Lung (tissue), 11 donors: ENCODE measurements at regions not wholly inside any gene's neighbourhood (a gene's known extent, or its start where the extent isn't known, plus 50 kb on each side); places are given as distances from the start of the nearest gene placed in this dataset.
A peak's percentile ranks its signal among the peaks of the same experiment; 100 is the strongest.
"Not testable (repeated sequence)": the region's sequence is repeated elsewhere in the genome, so short reads cannot be mapped to it uniquely, and the experiment has no call there.

ENCODE experiments used
- ATAC-seq: fragments of 200-7000 bp; cut with Tn5 transposase; one replicate; pipeline ENCODE4 v1.9.1; 2020; ENCODE audit warnings: moderate number of reproducible peaks; ENCODE audit not compliant: insufficient read depth, low FRiP score
- DNase-seq, 3 donors: peaks; one replicate each; pipeline ENCODE4 v3.0.0-alpha.2; 2013 to 2017
- H3K27ac ChIP-seq, 2 donors: one replicate each; pipeline ENCODE4 v1.5.1; 2013; ENCODE audit warnings: mild to moderate bottlenecking in 2 of 2, moderate library complexity in 2 of 2, control low read depth in 1 of 2, inconsistent platforms in 1 of 2, low read depth in 1 of 2, low read length in 1 of 2
- H3K27me3 ChIP-seq, 3 donors: one replicate each; pipeline ENCODE4 v1.5.1; 2013; ENCODE audit warnings: low read length in 2 of 3; ENCODE audit not compliant: control insufficient read depth in 3 of 3, insufficient read depth in 3 of 3
- H3K36me3 ChIP-seq, 4 donors: one replicate each; pipeline ENCODE4 v1.5.1; 2013; ENCODE audit warnings: low read length in 4 of 4, mild to moderate bottlenecking in 1 of 4, moderate library complexity in 1 of 4; ENCODE audit not compliant: control insufficient read depth in 4 of 4, insufficient read depth in 4 of 4
- H3K4me1 ChIP-seq, 5 donors: one replicate each; pipeline ENCODE4 v1.5.1; 2013; ENCODE audit warnings: low read length in 5 of 5, mild to moderate bottlenecking in 2 of 5, moderate library complexity in 1 of 5; ENCODE audit not compliant: control insufficient read depth in 5 of 5, insufficient read depth in 5 of 5
- H3K4me3 ChIP-seq: one replicate; pipeline ENCODE4 v1.5.1; 2013; ENCODE audit warnings: mild to moderate bottlenecking, control low read depth, moderate library complexity
- H3K9ac ChIP-seq, 2 donors: one replicate each; pipeline ENCODE4 v1.5.1; 2013; ENCODE audit warnings: low read length in 2 of 2, control low read depth in 1 of 2; ENCODE audit not compliant: insufficient read depth in 1 of 2
- H3K9me3 ChIP-seq, 4 donors: one replicate each; pipeline ENCODE4 v1.5.1; 2013; ENCODE audit warnings: low read length in 3 of 4, mild to moderate bottlenecking in 1 of 4, moderate library complexity in 1 of 4; ENCODE audit not compliant: control insufficient read depth in 4 of 4, insufficient read depth in 3 of 4
- WGBS, 2 donors: extraction: QIAGEN DNeasy Blood & Tissue Kit; methylation state at CpG; one replicate each; pipeline ENCODE4 v1.1.7; 2013; 5-methylcytosine and 5-hydroxymethylcytosine counted together
- TF ChIP-seq, protein P1 (sequence below): IDR thresholded peaks from 2 replicates; pipeline ENCODE4 v1.5.1; 2012; ENCODE audit warnings: mild to moderate bottlenecking; ENCODE audit errors: control extremely low read depth, extremely low read depth
- donor health status: control.
- donor health status: control.
- donor health status: Bipolar disorder and iron deficiency.
- donor health status: healthy.
- donor health status: DM: yes; HTN: yes; CAD: no.

DNA sequence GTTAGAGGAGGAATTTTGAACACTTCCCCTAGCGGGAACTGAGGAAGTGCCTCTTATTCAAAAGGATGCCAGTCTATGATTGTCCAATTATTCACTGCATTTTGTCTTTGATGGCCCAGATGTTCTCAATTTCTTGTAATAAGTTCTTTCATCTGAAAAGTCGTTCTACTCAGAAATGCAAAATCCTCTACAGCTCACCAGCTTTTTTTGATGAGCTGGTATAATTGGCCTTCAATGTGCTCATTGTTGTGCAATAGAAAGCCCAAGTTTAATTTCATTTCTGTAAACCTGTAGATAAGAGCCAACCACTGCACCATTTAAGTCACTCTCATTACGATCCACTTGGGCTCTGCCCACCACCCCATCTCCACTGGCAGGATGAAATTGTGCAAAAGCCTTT lies 978.7 kb upstream of the AUTS2 start:
- 64 to 68% methylated on average over 3 of the region's 3 CpGs for WGBS, 2 donors
- Histone ChIP-seq H3K9ac (no peak overlapping the region), H3K4me1 (peaks cover 0 to 7% (median 0%) of the 10 kb centered on the region in 5 donors), H3K4me3 (no peak overlapping the region), H3K36me3 (no peaks in the 10 kb centered on the region), H3K9me3 (peaks cover 0 to 12% (median 10%) of the 10 kb centered on the region in 4 donors), H3K27ac (no peak overlapping the region), H3K27me3 (no peaks in the 10 kb centered on the region)
- DNase-seq (peak in 2 of 3 donors; percentile 49 to 57), ATAC-seq (no peak)
- TF ChIP-seq, protein P1, sequence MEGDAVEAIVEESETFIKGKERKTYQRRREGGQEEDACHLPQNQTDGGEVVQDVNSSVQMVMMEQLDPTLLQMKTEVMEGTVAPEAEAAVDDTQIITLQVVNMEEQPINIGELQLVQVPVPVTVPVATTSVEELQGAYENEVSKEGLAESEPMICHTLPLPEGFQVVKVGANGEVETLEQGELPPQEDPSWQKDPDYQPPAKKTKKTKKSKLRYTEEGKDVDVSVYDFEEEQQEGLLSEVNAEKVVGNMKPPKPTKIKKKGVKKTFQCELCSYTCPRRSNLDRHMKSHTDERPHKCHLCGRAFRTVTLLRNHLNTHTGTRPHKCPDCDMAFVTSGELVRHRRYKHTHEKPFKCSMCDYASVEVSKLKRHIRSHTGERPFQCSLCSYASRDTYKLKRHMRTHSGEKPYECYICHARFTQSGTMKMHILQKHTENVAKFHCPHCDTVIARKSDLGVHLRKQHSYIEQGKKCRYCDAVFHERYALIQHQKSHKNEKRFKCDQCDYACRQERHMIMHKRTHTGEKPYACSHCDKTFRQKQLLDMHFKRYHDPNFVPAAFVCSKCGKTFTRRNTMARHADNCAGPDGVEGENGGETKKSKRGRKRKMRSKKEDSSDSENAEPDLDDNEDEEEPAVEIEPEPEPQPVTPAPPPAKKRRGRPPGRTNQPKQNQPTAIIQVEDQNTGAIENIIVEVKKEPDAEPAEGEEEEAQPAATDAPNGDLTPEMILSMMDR, result no peak

DNA sequence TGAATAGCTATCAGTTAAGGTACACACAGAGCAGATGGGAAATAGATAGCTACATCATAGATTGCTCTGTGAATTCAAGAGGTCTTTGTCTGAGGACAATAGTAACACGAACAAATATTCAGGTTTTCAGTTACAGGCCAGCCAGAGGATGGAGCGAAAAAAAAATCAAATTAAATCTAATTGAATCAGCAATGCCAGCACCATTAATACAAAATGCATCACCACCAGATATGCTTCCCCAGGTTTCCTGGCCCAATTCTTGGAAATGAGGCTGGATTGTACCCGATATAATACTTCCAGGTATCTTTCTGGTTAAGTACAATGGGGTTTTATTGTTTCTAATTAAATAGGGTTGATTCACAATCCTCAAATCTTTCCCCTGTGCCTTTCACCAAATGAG lies 975.8 kb upstream of the AUTS2 start:
- Histone ChIP-seq H3K27me3 (no peaks in the 10 kb centered on the region), H3K9me3 (peaks cover 0 to 3% (median under 1%) of the 10 kb centered on the region in 4 donors), H3K9ac (no peak overlapping the region), H3K4me3 (no peak overlapping the region), H3K27ac (no peak overlapping the region), H3K4me1 (peaks cover 0 to 7% (median 0%) of the 10 kb centered on the region in 5 donors), H3K36me3 (no peaks in the 10 kb centered on the region)
- no peak for DNase-seq
- ATAC-seq, result no peak
- TF ChIP-seq, protein P1, result no peak
- WGBS, 2 donors, result 87 to 88% methylated on average over 3 of the region's 3 CpGs

DNA sequence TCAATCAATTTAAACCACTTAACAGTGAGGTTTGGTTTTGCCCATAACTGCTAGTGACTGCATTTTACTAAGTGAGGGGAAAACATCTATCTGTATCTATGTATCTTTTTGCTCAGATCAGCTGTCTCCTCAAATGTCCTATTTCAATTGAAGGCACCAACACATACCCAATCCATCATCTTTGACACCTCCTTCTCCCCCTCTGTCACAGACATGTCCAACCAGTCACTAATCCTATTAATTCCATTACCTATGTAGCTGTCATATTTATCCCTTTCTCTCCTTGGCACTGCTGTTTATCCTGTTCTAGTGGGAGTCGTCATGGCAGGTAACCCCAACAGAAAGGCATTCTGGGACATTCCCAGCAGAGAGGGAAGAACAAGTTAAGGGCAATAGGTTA lies 975.2 kb upstream of the AUTS2 start:
- TF ChIP-seq, protein P1, result no peak
- Histone ChIP-seq H3K9me3 (no peaks in the 10 kb centered on the region), H3K4me3 (no peak overlapping the region), H3K36me3 (no peaks in the 10 kb centered on the region), H3K9ac (no peak overlapping the region), H3K27me3 (no peaks in the 10 kb centered on the region), H3K4me1 (peaks cover 0 to 7% (median 0%) of the 10 kb centered on the region in 5 donors), H3K27ac (no peak overlapping the region)
- 63 to 95% methylated on average over 1 of the region's 1 CpG for WGBS, 2 donors
- no peak for ATAC-seq
- DNase-seq, result no peak

DNA sequence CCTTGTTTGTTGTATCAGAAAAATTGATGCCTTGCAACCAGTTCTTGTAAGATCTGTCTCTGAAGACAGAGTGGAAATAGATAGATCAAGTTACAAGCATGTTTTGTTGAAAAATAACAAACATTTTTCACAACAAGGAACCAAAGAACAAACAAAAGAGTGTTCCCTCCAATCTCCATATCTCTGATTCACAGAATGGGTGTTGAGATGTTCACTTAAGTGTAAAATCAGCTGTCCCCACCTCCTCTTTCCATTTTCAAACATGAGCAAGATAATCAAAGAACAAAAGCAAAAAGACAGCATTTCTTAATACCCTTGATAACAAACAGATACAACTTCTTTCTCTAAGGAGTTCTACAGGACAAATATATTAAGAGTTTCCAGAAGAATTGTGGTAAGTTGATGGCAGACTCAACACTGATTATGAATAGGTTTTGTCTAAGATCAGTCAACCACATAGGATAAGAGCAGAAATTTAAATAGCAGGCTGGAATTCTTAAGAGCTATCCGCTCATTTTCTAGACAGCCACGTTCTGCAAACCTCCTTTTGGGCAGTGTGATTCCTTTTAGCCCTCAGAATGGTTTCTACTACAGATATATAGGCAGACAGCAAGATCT lies 970.9 kb upstream of the AUTS2 start:
- no peaks in the 10 kb centered on the region for H3K36me3 ChIP-seq
- whole genome bisulfite sequencing, 2 donors, result 64 to 65% methylated on average over 2 of the region's 2 CpGs

DNA sequence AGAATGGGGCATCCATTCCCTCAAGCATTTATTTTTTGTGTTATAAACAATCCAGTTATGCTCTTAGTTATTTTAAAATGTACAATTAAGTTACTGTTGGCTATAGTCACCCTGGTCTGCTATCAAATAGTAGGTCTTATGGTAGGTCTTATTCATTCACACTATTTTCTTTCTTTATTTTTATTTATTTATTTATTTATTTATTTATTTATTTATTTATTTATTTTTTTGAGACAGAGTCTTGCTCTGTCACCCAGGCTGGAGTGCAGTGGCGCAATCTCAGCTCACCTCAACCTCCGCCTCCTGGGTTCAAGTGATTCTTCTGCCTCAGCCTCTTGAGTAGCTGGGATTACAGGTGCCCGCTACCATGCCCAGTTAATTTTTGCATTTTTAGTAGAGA lies 967.4 kb upstream of the AUTS2 start:
- H3K9ac ChIP-seq, H3K27me3 ChIP-seq, DNase-seq, H3K27ac ChIP-seq, H3K9me3 ChIP-seq, H3K36me3 ChIP-seq, H3K4me3 ChIP-seq, H3K4me1 ChIP-seq, ATAC-seq: not testable (repeated sequence)
- 96 to 97% methylated on average over 3 of the region's 3 CpGs for WGBS, 2 donors

More for the DNA sequence above, 970.9 kb upstream of the AUTS2 start:
- Histone ChIP-seq H3K27me3 (no peaks in the 10 kb centered on the region), H3K4me3 (no peak overlapping the region), H3K4me1 (no peaks in the 10 kb centered on the region), H3K9me3 (peaks cover 0 to 2% (median 0%) of the 10 kb centered on the region in 4 donors), H3K27ac (no peak overlapping the region), H3K9ac (no peak overlapping the region)
- DNase-seq (no peak), ATAC-seq (no peak)
- TF ChIP-seq, protein P1, result no peak
